Astrocyte (in vitro differentiated cells and primary cell): ENCODE measurements at regions not wholly inside any gene's neighbourhood (a gene's known extent, or its start where the extent isn't known, plus 50 kb on each side); places are given as distances from the start of the nearest gene placed in this dataset.

Experiments used
- DNase-seq: peaks from one replicate; pipeline ENCODE4 v3.0.0-alpha.2; 2010; ENCODE audit warnings: low read depth
- FAIRE-seq: peaks from 2 replicates; lab custom pipeline; 2011; peaks lifted over from hg19 to GRCh38; lab: Jason Lieb, UNC
- H2AFZ ChIP-seq: 2 replicates; pipeline ENCODE4 v1.6.0; 2012; ENCODE audit warnings: low read depth, low read length, inconsistent platforms
- H3K27ac ChIP-seq: 2 replicates; pipeline ENCODE4 v1.5.1; 2011; ENCODE audit warnings: low read depth, low read length, inconsistent platforms
- H3K27me3 ChIP-seq: 2 replicates; pipeline ENCODE4 v1.6.0; 2011; ENCODE audit warnings: low read length, inconsistent platforms; ENCODE audit not compliant: insufficient read depth
- H3K36me3 ChIP-seq: 2 replicates; pipeline ENCODE4 v1.5.1; 2011; ENCODE audit warnings: low read length, inconsistent platforms; ENCODE audit not compliant: insufficient read depth
- H3K4me1 ChIP-seq: 2 replicates; pipeline ENCODE4 v1.5.1; 2011; ENCODE audit warnings: low read length, inconsistent platforms; ENCODE audit not compliant: insufficient read depth
- H3K4me2 ChIP-seq: 2 replicates; pipeline ENCODE4 v1.6.0; 2012; ENCODE audit warnings: low read length, inconsistent platforms
- H3K4me3 ChIP-seq: 2 replicates; pipeline ENCODE4 v1.5.1; 2011; ENCODE audit warnings: low read depth, mild to moderate bottlenecking, low read length, inconsistent platforms; ENCODE audit not compliant: insufficient read depth
- H3K79me2 ChIP-seq: 2 replicates; pipeline ENCODE4 v1.6.0; 2012; ENCODE audit warnings: mild to moderate bottlenecking, low read length, inconsistent platforms; ENCODE audit not compliant: insufficient read depth
- H3K9ac ChIP-seq: 2 replicates; pipeline ENCODE4 v1.6.0; 2012; ENCODE audit warnings: mild to moderate bottlenecking, low read length, inconsistent platforms
- H3K9me3 ChIP-seq: 2 replicates; pipeline ENCODE4 v1.5.1; 2012; ENCODE audit warnings: low read depth, mild to moderate bottlenecking, low read length, inconsistent platforms; ENCODE audit not compliant: insufficient read depth
- H4K20me1 ChIP-seq: 2 replicates; pipeline ENCODE4 v1.6.0; 2012; ENCODE audit warnings: low read length, inconsistent platforms; ENCODE audit not compliant: insufficient read depth
- H3K27ac Mint-ChIP-seq: one replicate; pipeline ENCODE4 v1.8.0; 2021; ENCODE audit warnings: mild to moderate bottlenecking, mixed read lengths; ENCODE audit not compliant: unreplicated experiment
- H3K27me3 Mint-ChIP-seq: one replicate; pipeline ENCODE4 v1.8.0; 2021; ENCODE audit warnings: low read depth, mixed read lengths; ENCODE audit not compliant: unreplicated experiment
- H3K36me3 Mint-ChIP-seq: one replicate; pipeline ENCODE4 v1.8.0; 2021; ENCODE audit warnings: low read depth, mixed read lengths; ENCODE audit not compliant: unreplicated experiment
- H3K4me1 Mint-ChIP-seq: one replicate; pipeline ENCODE4 v1.8.0; 2021; ENCODE audit warnings: low read depth, mixed read lengths; ENCODE audit not compliant: unreplicated experiment
- H3K4me3 Mint-ChIP-seq: one replicate; pipeline ENCODE4 v1.8.0; 2021; ENCODE audit warnings: mild to moderate bottlenecking, moderate library complexity, mixed read lengths; ENCODE audit not compliant: unreplicated experiment
- H3K9me3 Mint-ChIP-seq: one replicate; pipeline ENCODE4 v1.8.0; 2021; ENCODE audit warnings: mild to moderate bottlenecking, mixed read lengths; ENCODE audit not compliant: unreplicated experiment
- EZH2 ChIP-seq: IDR thresholded peaks from 2 replicates; pipeline ENCODE4 v1.6.1; 2012; ENCODE audit warnings: mild to moderate bottlenecking, low read length, inconsistent platforms; ENCODE audit not compliant: insufficient read depth
- TF ChIP-seq, protein P1 (sequence below): IDR thresholded peaks from 2 replicates; pipeline ENCODE4 v1.5.1; 2011; ENCODE audit warnings: low read depth, mild to moderate bottlenecking, inconsistent platforms, low read length, moderate library complexity; ENCODE audit not compliant: insufficient read depth

DNA sequence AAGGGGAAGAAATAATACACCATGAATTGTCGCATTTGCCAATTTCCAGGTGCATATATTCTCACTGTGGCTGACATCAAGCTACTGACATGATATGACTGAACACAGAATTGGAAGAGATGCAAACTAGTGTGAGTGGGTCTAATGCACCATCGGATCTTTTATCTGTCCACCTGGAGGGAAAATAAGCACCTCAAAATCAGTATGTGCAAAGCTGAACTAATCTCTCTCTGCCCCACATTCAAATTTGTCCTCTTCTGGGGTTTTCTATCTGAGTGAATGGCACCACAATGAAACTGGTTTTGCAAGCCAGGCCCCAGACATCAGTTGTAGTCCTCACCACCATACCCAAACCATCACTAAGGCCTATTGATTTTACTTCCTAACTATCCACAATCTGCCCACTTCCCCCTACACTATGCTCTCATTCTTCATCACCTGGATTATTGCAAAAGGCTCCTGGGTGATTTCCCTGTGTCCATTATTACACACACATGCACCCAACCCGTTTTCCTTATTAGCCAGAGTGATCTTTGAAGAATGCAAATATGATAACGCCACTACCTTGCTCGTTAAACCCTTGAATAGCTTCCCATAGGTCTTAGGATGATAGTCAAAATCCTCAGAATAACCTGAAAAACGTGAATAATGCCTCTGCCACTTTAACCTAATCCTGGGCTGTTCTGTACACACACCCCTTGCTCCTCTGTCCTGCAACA lies 159.0 kb upstream of the GMDS start:
- no peak overlapping the region for H3K27ac Mint-ChIP-seq
- no peaks in the 10 kb centered on the region for H3K4me1 ChIP-seq
- no peaks in the 10 kb centered on the region for H3K79me2 ChIP-seq
- H3K4me2 ChIP-seq = no peak overlapping the region
- no peaks in the 10 kb centered on the region for H3K27me3 ChIP-seq
- no peak overlapping the region for H2AFZ ChIP-seq
- no peak overlapping the region for H3K4me3 ChIP-seq
- H3K36me3 ChIP-seq = no peaks in the 10 kb centered on the region
- TF ChIP-seq, protein P1, sequence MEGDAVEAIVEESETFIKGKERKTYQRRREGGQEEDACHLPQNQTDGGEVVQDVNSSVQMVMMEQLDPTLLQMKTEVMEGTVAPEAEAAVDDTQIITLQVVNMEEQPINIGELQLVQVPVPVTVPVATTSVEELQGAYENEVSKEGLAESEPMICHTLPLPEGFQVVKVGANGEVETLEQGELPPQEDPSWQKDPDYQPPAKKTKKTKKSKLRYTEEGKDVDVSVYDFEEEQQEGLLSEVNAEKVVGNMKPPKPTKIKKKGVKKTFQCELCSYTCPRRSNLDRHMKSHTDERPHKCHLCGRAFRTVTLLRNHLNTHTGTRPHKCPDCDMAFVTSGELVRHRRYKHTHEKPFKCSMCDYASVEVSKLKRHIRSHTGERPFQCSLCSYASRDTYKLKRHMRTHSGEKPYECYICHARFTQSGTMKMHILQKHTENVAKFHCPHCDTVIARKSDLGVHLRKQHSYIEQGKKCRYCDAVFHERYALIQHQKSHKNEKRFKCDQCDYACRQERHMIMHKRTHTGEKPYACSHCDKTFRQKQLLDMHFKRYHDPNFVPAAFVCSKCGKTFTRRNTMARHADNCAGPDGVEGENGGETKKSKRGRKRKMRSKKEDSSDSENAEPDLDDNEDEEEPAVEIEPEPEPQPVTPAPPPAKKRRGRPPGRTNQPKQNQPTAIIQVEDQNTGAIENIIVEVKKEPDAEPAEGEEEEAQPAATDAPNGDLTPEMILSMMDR = no peak
- no peak for TF ChIP-seq EZH2
- FAIRE-seq = no peak
- H3K9me3 Mint-ChIP-seq = peaks cover 9% of the 10 kb centered on the region
- no peak for DNase-seq
- H3K9me3 ChIP-seq = no peaks in the 10 kb centered on the region
- H3K27me3 Mint-ChIP-seq = peaks cover 4% of the 10 kb centered on the region
- H4K20me1 ChIP-seq = no peaks in the 10 kb centered on the region
- H3K4me3 Mint-ChIP-seq = no peak overlapping the region
- no peak overlapping the region for H3K27ac ChIP-seq
- no peaks in the 10 kb centered on the region for H3K4me1 Mint-ChIP-seq
- peaks cover 9% of the 10 kb centered on the region for H3K36me3 Mint-ChIP-seq
- H3K9ac ChIP-seq = no peak overlapping the region

DNA sequence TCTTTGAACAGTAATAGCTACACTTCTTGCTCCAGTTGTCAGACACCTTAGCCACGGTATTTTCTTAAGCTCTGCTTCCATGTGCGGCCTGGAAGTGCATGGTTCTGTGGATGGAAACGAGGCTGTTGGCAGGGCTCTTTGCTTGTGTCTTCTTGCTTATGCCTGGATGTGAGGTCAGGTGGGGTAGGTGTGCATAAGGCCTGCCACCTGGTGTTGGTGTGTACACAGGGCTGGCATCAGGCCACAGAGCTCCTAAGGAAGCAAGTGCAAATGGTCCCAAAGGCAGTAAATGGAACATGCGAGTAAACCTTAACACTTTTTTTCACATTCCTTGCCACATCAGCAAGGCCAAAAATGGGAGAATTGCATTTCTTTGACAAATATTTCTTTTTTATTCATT lies 158.1 kb upstream of the GMDS start:
- H3K4me1 Mint-ChIP-seq = no peaks in the 10 kb centered on the region
- H3K36me3 ChIP-seq = no peaks in the 10 kb centered on the region
- peaks cover 3% of the 10 kb centered on the region for H3K27me3 Mint-ChIP-seq
- no peak overlapping the region for H3K4me2 ChIP-seq
- H3K27ac Mint-ChIP-seq = no peak overlapping the region
- peaks cover 9% of the 10 kb centered on the region for H3K36me3 Mint-ChIP-seq
- peaks cover 9% of the 10 kb centered on the region for H3K9me3 Mint-ChIP-seq
- no peak overlapping the region for H3K4me3 ChIP-seq
- no peak overlapping the region for H3K4me3 Mint-ChIP-seq
- no peaks in the 10 kb centered on the region for H4K20me1 ChIP-seq
- no peaks in the 10 kb centered on the region for H3K4me1 ChIP-seq
- no peak for DNase-seq
- no peak overlapping the region for H3K27ac ChIP-seq
- H2AFZ ChIP-seq = no peak overlapping the region
- H3K27me3 ChIP-seq = no peaks in the 10 kb centered on the region
- TF ChIP-seq, protein P1 = no peak
- TF ChIP-seq EZH2 = no peak
- no peak overlapping the region for H3K9ac ChIP-seq
- no peaks in the 10 kb centered on the region for H3K9me3 ChIP-seq
- FAIRE-seq = no peak
- no peaks in the 10 kb centered on the region for H3K79me2 ChIP-seq

DNA sequence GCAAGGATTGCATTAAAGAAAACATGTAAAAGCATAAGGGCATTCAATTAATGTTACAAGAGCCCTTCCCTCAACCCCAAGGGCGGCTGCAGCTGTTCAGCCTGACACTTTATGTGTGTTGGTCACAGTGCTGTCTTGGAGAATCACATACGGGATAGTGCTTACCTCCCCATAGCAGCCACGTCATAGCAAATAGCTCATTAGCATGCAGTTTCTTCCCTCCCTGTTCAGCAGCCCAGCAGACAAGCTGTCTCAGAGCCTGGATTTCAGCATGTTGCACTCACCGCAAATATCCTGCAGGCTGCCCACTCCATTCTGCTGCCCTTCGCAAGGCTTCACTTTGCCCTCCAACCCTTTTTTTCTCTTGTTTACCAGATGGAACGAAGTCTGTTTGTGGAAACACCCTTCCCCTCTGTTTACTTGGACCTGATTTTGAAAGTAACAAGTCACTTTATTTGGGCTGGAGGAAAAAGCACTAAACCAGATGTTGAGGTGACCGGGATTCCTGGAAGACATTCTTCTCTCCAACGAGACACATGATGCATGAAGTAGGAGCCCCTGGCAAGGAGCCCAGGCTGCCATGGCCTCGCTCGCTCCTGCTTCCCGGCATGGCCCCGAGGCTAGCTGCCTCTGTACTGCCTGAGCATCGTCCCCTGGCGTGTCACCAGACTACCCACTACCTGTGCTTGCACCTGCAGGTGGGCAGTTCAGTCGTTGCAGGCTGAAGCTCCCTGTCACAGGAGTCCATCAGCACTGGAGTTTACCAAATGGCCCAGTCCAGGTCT lies 151.6 kb upstream of the GMDS start:
- H2AFZ ChIP-seq = peak overlapping the region; percentile 5
- Mint-ChIP-seq H3K9me3 (peaks cover 13% of the 10 kb centered on the region), H3K27ac (no peak overlapping the region), H3K27me3 (peaks cover 16% of the 10 kb centered on the region), H3K4me3 (no peak overlapping the region), H3K36me3 (peaks cover 9% of the 10 kb centered on the region), H3K4me1 (no peaks in the 10 kb centered on the region)
- peak overlapping the region; percentile 8 for H3K9ac ChIP-seq
- H3K27me3 ChIP-seq = no peaks in the 10 kb centered on the region
- H3K79me2 ChIP-seq = no peaks in the 10 kb centered on the region
- H3K9me3 ChIP-seq = no peaks in the 10 kb centered on the region
- H3K4me1 ChIP-seq = peaks cover 10% of the 10 kb centered on the region
- no peak overlapping the region for H3K4me3 ChIP-seq
- no peak overlapping the region for H3K27ac ChIP-seq
- TF ChIP-seq, protein P1 = no peak
- TF ChIP-seq EZH2 = no peak
- H3K4me2 ChIP-seq = peak overlapping the region; percentile 76
- FAIRE-seq = no peak
- H4K20me1 ChIP-seq = no peaks in the 10 kb centered on the region
- H3K36me3 ChIP-seq = no peaks in the 10 kb centered on the region
- DNase-seq = peak; percentile 83
